ENCODE measurements at regions not wholly inside any gene's neighbourhood (a gene's known extent, or its start where the extent isn't known, plus 50 kb on each side); places are given as distances from the start of the nearest gene placed in this dataset.

DNA sequence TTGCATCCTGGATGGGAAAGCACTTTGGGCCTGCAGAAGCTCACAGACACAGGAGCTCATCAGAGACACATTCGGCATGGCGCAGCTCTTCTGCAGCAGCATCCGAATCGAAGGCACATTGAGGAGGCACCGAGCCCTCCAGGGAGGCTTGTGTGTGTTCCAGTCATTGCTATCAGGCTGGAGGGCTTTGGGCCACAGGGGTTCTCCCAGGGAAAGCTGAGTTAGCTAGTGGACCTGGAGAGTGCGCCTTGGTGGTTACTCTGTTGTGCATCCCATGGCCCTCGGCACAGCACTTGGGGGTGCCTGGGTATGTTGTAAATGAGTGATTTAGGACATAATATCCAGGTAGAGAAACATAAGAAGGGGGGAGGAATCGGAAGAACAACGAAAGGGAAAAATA, 388.7 kb upstream of the RNF32 start:
- CTCF ChIA-PET: no interaction called here
- DNase-seq: no peak
- H3K36me3 ChIP-seq (ENCODE audit: insufficient read depth, low read length): no peaks in the 10 kb centered on the region
- H3K27ac ChIP-seq (ENCODE audit: low read depth, low read length): no peak overlapping the region
- H3K4me1 ChIP-seq (ENCODE audit: insufficient read depth, low read length): no peaks in the 10 kb centered on the region
- no peak overlapping the region for H3K4me3 Mint-ChIP-seq
- no peak overlapping the region for H3K4me3 ChIP-seq (ENCODE audit: low read length)
- H3K4me1 Mint-ChIP-seq: no peaks in the 10 kb centered on the region
- no peaks in the 10 kb centered on the region for H3K36me3 Mint-ChIP-seq
- H3K9me3 Mint-ChIP-seq: peaks cover 0 to 5% (median 0%) of the 10 kb centered on the region in 5 donors
- H3K9me3 ChIP-seq (ENCODE audit: low read length): no peaks in the 10 kb centered on the region
- H3K27me3 ChIP-seq (ENCODE audit: insufficient read depth, low read length, poor library complexity, severe bottlenecking): no peaks in the 10 kb centered on the region
- H3K27me3 Mint-ChIP-seq: peaks cover 7 to 35% of the 10 kb centered on the region in 2 donors
- H3K27ac Mint-ChIP-seq: no peak overlapping the region
- POLR2A ChIA-PET: no interaction called here

DNA sequence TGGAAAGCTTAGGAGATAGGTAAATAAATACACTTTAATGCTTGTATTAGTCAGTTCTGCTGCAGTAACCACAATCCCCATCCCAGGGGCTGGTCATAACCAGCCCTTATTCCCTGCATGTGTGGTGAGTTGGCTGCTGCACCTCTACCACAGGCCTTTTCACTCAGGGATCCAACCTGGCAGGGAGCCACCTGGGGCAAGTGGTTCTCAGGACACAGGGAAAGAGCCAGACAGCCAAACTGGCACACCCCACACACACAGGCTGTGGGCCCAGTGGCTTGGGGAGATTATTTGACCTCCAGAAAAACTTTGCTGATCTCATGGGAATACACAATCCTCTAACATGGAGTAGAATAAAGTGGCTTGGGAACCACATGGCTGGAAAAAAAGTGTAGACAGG, 400.0 kb upstream of the RNF32 start:
- H3K36me3 ChIP-seq (ENCODE audit: insufficient read depth, low read length): no peaks in the 10 kb centered on the region
- H3K27ac ChIP-seq (ENCODE audit: low read depth, low read length): no peak overlapping the region
- H3K4me1 ChIP-seq (ENCODE audit: insufficient read depth, low read length): no peaks in the 10 kb centered on the region
- Mint-ChIP-seq H3K4me1 (no peaks in the 10 kb centered on the region), H3K4me3 (no peak overlapping the region), H3K27ac (no peak overlapping the region), H3K9me3 (peaks cover 0 to 2% (median 0%) of the 10 kb centered on the region in 5 donors), H3K27me3 (no peaks in the 10 kb centered on the region), H3K36me3 (peaks cover 0 to 3% (median 0%) of the 10 kb centered on the region in 3 donors)
- no peak overlapping the region for H3K4me3 ChIP-seq (ENCODE audit: low read length)
- POLR2A ChIA-PET: no interaction called here
- CTCF ChIA-PET: no interaction called here
- no peak for DNase-seq
- no peaks in the 10 kb centered on the region for H3K27me3 ChIP-seq (ENCODE audit: insufficient read depth, low read length, poor library complexity, severe bottlenecking)
- H3K9me3 ChIP-seq (ENCODE audit: low read length): no peaks in the 10 kb centered on the region

DNA sequence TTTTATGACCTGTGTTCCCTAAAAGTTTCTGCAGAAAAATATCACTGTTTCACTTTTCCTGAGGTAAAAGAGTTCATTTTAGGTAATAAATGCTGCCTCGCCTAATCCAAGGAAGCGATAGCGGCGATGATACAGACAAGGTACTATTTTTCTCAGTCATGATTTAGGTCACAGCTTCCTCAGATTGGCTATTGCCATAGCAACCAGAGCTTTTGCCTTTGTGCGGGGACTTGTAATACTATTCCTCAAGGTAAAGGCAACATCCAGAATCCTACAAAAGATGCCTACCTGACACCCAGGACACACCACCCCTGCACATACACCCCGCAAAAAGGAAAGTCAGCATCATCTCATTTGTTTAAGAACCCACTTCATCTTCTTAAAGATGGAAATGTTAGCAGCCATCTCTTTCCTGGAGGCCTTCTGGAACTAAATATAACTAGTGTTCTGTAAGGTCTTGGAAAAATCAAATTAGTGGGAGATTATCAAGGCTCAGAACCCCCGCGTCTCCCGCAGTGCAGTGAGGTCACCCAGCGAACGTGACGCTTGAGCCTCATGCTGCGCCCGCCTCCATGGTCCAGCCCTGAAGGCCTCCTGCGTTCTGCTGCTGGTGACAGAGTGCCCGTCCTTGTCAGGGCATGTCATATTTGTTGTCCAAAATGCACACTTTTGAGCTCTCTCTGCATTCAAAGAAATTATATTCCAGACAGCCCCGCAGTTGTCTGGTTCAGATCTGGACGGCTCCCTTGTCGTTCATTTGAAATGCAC, 402.0 kb upstream of the RNF32 start:
- no peaks in the 10 kb centered on the region for H3K27me3 Mint-ChIP-seq
- no peaks in the 10 kb centered on the region for H3K4me1 ChIP-seq (ENCODE audit: insufficient read depth, low read length)
- POLR2A ChIA-PET: no interaction called here
- no peak overlapping the region for H3K27ac ChIP-seq (ENCODE audit: low read depth, low read length)
- H3K4me3 Mint-ChIP-seq: no peak overlapping the region
- H3K36me3 ChIP-seq (ENCODE audit: insufficient read depth, low read length): no peaks in the 10 kb centered on the region
- CTCF ChIA-PET: no interaction called here
- H3K9me3 Mint-ChIP-seq: peaks cover 0 to 2% (median 0%) of the 10 kb centered on the region in 5 donors
- H3K4me3 ChIP-seq (ENCODE audit: low read length): no peak overlapping the region
- no peaks in the 10 kb centered on the region for H3K9me3 ChIP-seq (ENCODE audit: low read length)
- no peak for DNase-seq
- H3K36me3 Mint-ChIP-seq: peaks cover 0 to 4% (median 0%) of the 10 kb centered on the region in 3 donors
- no peaks in the 10 kb centered on the region for H3K27me3 ChIP-seq (ENCODE audit: insufficient read depth, low read length, poor library complexity, severe bottlenecking)
- H3K4me1 Mint-ChIP-seq: no peaks in the 10 kb centered on the region
- no peak overlapping the region for H3K27ac Mint-ChIP-seq

DNA sequence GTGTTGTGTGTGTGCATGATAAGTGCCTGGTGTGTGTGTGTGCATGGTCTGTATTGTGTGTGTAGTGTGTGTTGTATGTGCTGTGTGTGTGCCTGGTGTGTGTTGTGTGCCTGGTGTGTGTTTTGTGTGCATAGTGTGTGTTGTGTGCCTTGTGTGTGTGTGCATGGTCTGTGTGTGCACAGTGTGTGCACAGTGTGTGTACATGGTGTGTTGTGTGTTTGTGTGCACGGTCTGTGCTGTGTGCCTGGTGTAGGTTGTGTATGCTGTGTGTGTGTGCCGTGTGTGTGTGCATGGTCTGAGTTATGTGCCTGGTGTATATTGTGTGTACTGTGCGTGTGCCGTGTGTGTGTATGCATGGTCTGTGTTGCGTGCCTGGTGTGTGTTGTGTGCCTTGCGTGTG, 403.0 kb upstream of the RNF32 start:
- POLR2A ChIA-PET: no interaction called here

DNA sequence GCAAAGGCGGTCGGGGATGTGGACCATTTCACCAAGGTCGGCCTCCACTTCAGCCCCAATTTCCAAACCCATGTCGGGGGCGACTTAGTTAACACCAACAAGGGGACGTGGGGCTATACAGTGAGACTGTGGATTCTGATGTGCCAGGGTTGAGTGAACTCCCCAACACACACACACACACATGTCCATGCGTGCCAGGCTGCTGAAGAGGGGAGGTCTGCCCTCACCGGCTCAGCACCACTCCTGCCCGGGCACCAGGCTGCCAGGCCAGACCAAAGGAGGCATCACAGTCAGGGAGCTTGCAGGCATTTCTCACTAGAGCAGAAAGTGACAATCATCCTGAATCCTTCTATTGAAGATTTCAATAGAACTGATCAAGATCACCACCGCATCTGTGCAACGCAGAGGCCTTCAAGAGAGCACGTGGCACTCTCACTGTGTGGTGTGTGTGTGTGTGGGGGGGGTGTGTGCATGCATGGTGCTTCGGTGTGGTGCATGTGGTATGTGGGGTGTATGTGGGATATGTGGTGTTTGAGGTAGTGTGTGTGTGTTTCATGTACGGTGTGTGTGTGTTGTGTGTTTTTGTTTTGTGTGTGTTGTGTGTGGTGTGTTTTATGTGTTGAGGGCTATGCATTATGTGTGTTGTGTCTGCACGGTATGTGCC, 403.5 kb upstream of the RNF32 start:
- Mint-ChIP-seq H3K4me3 (no peak overlapping the region), H3K27me3 (no peaks in the 10 kb centered on the region), H3K9me3 (no peaks in the 10 kb centered on the region), H3K36me3 (peaks cover 0 to 4% (median 0%) of the 10 kb centered on the region in 3 donors), H3K27ac (peak overlapping the region in 1 of 8 donors; percentile 56), H3K4me1 (no peaks in the 10 kb centered on the region)
- no peaks in the 10 kb centered on the region for H3K4me1 ChIP-seq (ENCODE audit: insufficient read depth, low read length)
- H3K27ac ChIP-seq (ENCODE audit: low read depth, low read length): no peak overlapping the region
- H3K27me3 ChIP-seq (ENCODE audit: insufficient read depth, low read length, poor library complexity, severe bottlenecking): no peaks in the 10 kb centered on the region
- H3K36me3 ChIP-seq (ENCODE audit: insufficient read depth, low read length): no peaks in the 10 kb centered on the region
- ChIA-PET POLR2A (no interaction called here), CTCF (no interaction called here)
- no peak for DNase-seq
- H3K9me3 ChIP-seq (ENCODE audit: low read length): no peaks in the 10 kb centered on the region
- H3K4me3 ChIP-seq (ENCODE audit: low read length): no peak overlapping the region

More for the DNA sequence above, 403.0 kb upstream of the RNF32 start:
- Mint-ChIP-seq H3K4me3 (no peak overlapping the region), H3K4me1 (no peaks in the 10 kb centered on the region), H3K9me3 (no peaks in the 10 kb centered on the region), H3K27me3 (no peaks in the 10 kb centered on the region), H3K27ac (peak overlapping the region in 1 of 8 donors; percentile 56), H3K36me3 (peaks cover 0 to 4% (median 0%) of the 10 kb centered on the region in 3 donors)
- no peak for DNase-seq
- Histone ChIP-seq H3K4me1 (ENCODE audit: insufficient read depth, low read length) (no peaks in the 10 kb centered on the region), H3K27me3 (ENCODE audit: insufficient read depth, low read length, poor library complexity, severe bottlenecking) (no peaks in the 10 kb centered on the region), H3K9me3 (ENCODE audit: low read length) (no peaks in the 10 kb centered on the region), H3K4me3 (ENCODE audit: low read length) (no peak overlapping the region), H3K27ac (ENCODE audit: low read depth, low read length) (no peak overlapping the region), H3K36me3 (ENCODE audit: insufficient read depth, low read length) (no peaks in the 10 kb centered on the region)
- CTCF ChIA-PET: no interaction called here

DNA sequence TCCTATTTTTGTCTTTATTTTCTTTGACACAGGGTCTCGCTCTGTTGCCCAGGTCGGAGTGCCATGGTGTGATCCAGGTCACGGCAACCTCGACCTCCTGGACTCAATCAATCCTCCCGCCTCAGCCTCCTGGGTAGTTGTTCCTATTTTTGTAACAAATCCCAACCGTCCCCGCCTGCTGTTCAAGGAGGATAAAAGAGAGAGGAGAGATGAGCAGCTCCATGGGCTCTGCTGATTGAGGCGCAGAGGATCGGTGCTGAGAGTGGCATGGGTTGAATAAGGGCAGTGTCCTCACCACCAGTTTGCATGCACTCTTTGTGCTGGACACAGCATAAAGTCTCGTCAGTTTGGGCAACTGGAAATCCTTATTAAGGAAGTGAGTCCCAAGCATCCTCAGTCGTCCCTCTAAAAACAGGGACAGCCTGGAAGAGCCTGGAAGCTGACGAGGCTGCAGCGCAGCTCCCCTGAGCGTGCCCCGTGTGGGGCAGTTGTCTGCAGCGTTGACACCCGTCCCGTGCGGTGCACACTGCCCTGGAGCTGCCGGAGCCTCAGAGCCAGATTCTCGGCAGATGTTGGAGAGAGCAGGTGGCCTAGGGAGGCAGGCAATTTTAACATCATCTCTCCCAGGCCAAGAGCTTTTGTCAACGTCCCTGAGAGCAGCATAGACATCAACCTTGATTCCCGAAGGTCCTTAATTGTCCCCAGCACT, 404.2 kb upstream of the RNF32 start:
- no peak for DNase-seq
- Mint-ChIP-seq H3K36me3 (peaks cover 0 to 4% (median 0%) of the 10 kb centered on the region in 3 donors), H3K4me1 (no peaks in the 10 kb centered on the region), H3K4me3 (no peak overlapping the region), H3K27ac (no peak overlapping the region), H3K9me3 (no peaks in the 10 kb centered on the region), H3K27me3 (no peaks in the 10 kb centered on the region)
- ChIA-PET CTCF (no interaction called here), POLR2A (no interaction called here)
- Histone ChIP-seq H3K27me3 (ENCODE audit: insufficient read depth, low read length, poor library complexity, severe bottlenecking) (no peaks in the 10 kb centered on the region), H3K4me3 (ENCODE audit: low read length) (no peak overlapping the region), H3K9me3 (ENCODE audit: low read length) (no peaks in the 10 kb centered on the region), H3K27ac (ENCODE audit: low read depth, low read length) (no peak overlapping the region), H3K4me1 (ENCODE audit: insufficient read depth, low read length) (no peaks in the 10 kb centered on the region), H3K36me3 (ENCODE audit: insufficient read depth, low read length) (no peaks in the 10 kb centered on the region)

DNA sequence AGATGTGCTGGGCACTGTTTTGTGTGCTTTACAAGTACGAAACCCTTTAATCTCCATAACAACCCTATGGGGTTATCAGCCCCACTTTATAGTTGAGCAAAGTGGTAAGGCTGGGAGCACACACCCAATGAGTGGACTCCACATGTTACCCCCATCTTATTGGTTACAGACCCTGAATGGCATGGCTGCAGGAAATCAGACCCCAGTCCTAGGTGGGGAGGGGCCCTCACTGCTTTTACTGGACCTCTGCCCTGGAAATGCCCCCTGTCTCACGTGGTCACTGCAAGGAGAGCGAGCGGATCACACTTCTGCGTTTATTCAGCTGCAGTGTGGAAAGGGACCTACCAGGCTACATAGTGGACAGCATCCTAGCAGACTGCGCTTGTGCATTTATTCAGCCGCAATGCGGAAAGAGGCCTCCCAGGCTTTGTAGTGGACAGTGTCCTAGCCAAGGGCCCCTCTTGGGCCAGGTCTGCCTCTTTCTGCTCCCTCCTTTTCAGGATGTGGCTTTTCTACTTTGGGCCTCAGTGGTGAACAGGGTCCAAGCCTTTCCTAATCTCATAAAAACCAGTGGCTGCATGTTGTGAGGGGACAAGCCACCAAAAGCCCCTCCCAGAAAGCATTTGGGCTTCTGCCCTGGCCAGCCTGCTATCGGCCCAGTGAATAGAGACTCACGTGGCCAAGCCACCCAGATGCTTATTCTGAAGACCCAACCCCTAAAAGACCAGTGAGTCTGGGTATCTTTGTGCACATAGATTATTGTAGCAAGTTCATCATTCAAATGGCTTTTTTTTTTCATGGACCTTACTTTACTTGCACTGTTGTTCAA, 405.7 kb upstream of the RNF32 start:
- DNase-seq: no peak
- POLR2A ChIA-PET: no interaction called here
- CTCF ChIA-PET: no interaction called here
- H3K27ac Mint-ChIP-seq: no peak overlapping the region
- Histone ChIP-seq H3K27ac (ENCODE audit: low read depth, low read length) (no peak overlapping the region), H3K4me1 (ENCODE audit: insufficient read depth, low read length) (no peaks in the 10 kb centered on the region), H3K4me3 (ENCODE audit: low read length) (no peak overlapping the region), H3K27me3 (ENCODE audit: insufficient read depth, low read length, poor library complexity, severe bottlenecking) (no peaks in the 10 kb centered on the region), H3K36me3 (ENCODE audit: insufficient read depth, low read length) (no peaks in the 10 kb centered on the region), H3K9me3 (ENCODE audit: low read length) (no peaks in the 10 kb centered on the region)
- no peaks in the 10 kb centered on the region for H3K9me3 Mint-ChIP-seq
- no peaks in the 10 kb centered on the region for H3K27me3 Mint-ChIP-seq
- no peak overlapping the region for H3K4me3 Mint-ChIP-seq
- peaks cover 0 to 4% (median 0%) of the 10 kb centered on the region in 3 donors for H3K36me3 Mint-ChIP-seq
- H3K4me1 Mint-ChIP-seq: no peaks in the 10 kb centered on the region

DNA sequence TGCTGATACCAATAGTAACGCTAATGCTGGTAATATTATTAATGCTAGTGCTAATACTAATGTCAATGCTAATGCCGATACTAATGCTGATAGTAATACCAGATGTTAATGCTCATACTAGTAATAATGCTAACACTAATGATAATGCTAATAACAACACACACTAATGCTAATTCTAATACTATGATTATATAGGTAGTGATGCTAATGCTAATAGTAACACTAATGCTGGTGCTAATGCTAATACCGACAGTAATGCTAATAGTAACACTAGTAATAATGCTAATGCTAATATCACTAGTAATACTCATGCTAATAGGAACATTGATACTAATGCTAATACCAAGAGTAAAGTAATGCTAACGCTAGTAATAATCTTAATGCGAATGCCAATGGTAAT, 406.4 kb upstream of the RNF32 start:
- DNase-seq: no peak
- Mint-ChIP-seq H3K4me1 (no peaks in the 10 kb centered on the region), H3K36me3 (peaks cover 0 to 4% (median 0%) of the 10 kb centered on the region in 3 donors), H3K27me3 (no peaks in the 10 kb centered on the region), H3K9me3 (no peaks in the 10 kb centered on the region), H3K4me3 (no peak overlapping the region), H3K27ac (no peak overlapping the region)
- no peak overlapping the region for H3K27ac ChIP-seq (ENCODE audit: low read depth, low read length)
- ChIA-PET POLR2A (no interaction called here), CTCF (no interaction called here)
- no peaks in the 10 kb centered on the region for H3K9me3 ChIP-seq (ENCODE audit: low read length)
- no peak overlapping the region for H3K4me3 ChIP-seq (ENCODE audit: low read length)
- no peaks in the 10 kb centered on the region for H3K36me3 ChIP-seq (ENCODE audit: insufficient read depth, low read length)
- H3K27me3 ChIP-seq (ENCODE audit: insufficient read depth, low read length, poor library complexity, severe bottlenecking): no peaks in the 10 kb centered on the region
- H3K4me1 ChIP-seq (ENCODE audit: insufficient read depth, low read length): no peaks in the 10 kb centered on the region

All from CD8-positive, alpha-beta memory T cell (primary cell).